Neural cell (in vitro differentiated cells): ENCODE measurements at regions not wholly inside any gene's neighbourhood (a gene's known extent, or its start where the extent isn't known, plus 50 kb on each side); places are given as distances from the start of the nearest gene placed in this dataset.

Experiments
- EP300 ChIP-seq: fragments of 450-650 bp; conservative IDR thresholded peaks from 2 replicates; pipeline ENCODE4 v1.6.1; 2014; ENCODE audit warnings: antibody characterized with exemption, mild to moderate bottlenecking, moderate library complexity; ENCODE audit not compliant: poor library complexity, severe bottlenecking
- EZH2 ChIP-seq: fragments of 200-600, 300-800 bp; shearing (Covaris generic), sonication (generic); IDR thresholded peaks from 2 replicates; pipeline ENCODE4 v1.6.1; 2014; ENCODE audit warnings: antibody characterized with exemption, low read length, borderline replicate concordance, mild to moderate bottlenecking; ENCODE audit not compliant: insufficient read depth, poor library complexity, severe bottlenecking
- POLR2AphosphoS5 ChIP-seq: IDR thresholded peaks from 2 replicates; pipeline ENCODE4 v1.6.1; 2012
- TAF1 ChIP-seq: IDR thresholded peaks from 2 replicates; pipeline ENCODE4 v1.6.1; 2012; ENCODE audit warnings: low read depth
- TF ChIP-seq, protein P1 (sequence below): IDR thresholded peaks from 2 replicates; pipeline ENCODE4 v1.6.1; 2012; ENCODE audit warnings: borderline replicate concordance
- TF ChIP-seq, protein P2 (sequence below): fragments of 450-650 bp; IDR thresholded peaks from 2 replicates; pipeline ENCODE4 v1.5.1; 2014; ENCODE audit warnings: antibody characterized with exemption, mild to moderate bottlenecking, moderate library complexity; ENCODE audit not compliant: poor library complexity, severe bottlenecking

DNA sequence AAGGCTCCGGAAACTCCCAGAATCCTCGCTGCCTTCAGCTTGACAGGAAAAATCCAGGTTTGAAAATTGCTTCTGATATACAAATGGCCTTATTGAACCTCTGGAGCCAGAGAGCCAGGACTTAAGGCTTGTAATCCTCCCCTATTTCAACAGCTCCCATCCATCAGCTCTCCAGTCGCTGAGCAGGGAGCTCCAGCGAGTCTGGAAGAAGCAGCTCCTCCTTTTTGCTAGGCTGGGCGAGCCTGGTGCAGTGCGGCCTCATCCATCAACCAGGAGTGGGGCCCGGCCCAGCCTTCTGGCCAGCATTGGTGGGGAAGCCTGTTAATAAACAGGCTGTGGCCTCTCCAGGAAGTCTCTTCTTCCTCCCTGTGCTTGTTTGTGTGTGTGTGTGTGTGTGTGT is 424.4 kb downstream of the TCERG1L start:
- TF ChIP-seq, protein P1, sequence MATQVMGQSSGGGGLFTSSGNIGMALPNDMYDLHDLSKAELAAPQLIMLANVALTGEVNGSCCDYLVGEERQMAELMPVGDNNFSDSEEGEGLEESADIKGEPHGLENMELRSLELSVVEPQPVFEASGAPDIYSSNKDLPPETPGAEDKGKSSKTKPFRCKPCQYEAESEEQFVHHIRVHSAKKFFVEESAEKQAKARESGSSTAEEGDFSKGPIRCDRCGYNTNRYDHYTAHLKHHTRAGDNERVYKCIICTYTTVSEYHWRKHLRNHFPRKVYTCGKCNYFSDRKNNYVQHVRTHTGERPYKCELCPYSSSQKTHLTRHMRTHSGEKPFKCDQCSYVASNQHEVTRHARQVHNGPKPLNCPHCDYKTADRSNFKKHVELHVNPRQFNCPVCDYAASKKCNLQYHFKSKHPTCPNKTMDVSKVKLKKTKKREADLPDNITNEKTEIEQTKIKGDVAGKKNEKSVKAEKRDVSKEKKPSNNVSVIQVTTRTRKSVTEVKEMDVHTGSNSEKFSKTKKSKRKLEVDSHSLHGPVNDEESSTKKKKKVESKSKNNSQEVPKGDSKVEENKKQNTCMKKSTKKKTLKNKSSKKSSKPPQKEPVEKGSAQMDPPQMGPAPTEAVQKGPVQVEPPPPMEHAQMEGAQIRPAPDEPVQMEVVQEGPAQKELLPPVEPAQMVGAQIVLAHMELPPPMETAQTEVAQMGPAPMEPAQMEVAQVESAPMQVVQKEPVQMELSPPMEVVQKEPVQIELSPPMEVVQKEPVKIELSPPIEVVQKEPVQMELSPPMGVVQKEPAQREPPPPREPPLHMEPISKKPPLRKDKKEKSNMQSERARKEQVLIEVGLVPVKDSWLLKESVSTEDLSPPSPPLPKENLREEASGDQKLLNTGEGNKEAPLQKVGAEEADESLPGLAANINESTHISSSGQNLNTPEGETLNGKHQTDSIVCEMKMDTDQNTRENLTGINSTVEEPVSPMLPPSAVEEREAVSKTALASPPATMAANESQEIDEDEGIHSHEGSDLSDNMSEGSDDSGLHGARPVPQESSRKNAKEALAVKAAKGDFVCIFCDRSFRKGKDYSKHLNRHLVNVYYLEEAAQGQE = no peak
- TF ChIP-seq EP300 = no peak
- TF ChIP-seq, protein P2, sequence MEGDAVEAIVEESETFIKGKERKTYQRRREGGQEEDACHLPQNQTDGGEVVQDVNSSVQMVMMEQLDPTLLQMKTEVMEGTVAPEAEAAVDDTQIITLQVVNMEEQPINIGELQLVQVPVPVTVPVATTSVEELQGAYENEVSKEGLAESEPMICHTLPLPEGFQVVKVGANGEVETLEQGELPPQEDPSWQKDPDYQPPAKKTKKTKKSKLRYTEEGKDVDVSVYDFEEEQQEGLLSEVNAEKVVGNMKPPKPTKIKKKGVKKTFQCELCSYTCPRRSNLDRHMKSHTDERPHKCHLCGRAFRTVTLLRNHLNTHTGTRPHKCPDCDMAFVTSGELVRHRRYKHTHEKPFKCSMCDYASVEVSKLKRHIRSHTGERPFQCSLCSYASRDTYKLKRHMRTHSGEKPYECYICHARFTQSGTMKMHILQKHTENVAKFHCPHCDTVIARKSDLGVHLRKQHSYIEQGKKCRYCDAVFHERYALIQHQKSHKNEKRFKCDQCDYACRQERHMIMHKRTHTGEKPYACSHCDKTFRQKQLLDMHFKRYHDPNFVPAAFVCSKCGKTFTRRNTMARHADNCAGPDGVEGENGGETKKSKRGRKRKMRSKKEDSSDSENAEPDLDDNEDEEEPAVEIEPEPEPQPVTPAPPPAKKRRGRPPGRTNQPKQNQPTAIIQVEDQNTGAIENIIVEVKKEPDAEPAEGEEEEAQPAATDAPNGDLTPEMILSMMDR = no peak
- TF ChIP-seq TAF1 = no peak
- TF ChIP-seq EZH2 = no peak
- no peak for TF ChIP-seq POLR2AphosphoS5
